HCT116 (cell line): ENCODE measurements at regions not wholly inside any gene's neighbourhood (a gene's known extent, or its start where the extent isn't known, plus 50 kb on each side); places are given as distances from the start of the nearest gene placed in this dataset.

Experiments
- CBX3 ChIP-seq: IDR thresholded peaks from 2 replicates; pipeline ENCODE4 v1.6.1; 2012; ENCODE audit warnings: low read depth
- CTCF ChIP-seq, 3 experiments: fragments of 200-600 bp in 1 of 3; sonication (generic) in 1 of 3; IDR thresholded peaks in 2 of 3; conservative IDR thresholded peaks in 1 of 3; 2 replicates each; pipeline ENCODE4 v1.5.1; 2012 to 2017; ENCODE audit warnings: low read depth in 2 of 3, low read length in 2 of 3, antibody characterized with exemption in 1 of 3, borderline replicate concordance in 1 of 3, control low read depth in 1 of 3, mild to moderate bottlenecking in 1 of 3, mixed read lengths in 1 of 3, mixed run types in 1 of 3, moderate library complexity in 1 of 3; ENCODE audit not compliant: insufficient read depth in 1 of 3
- EZH2phosphoT487 ChIP-seq: fragments of 200-600 bp; IDR thresholded peaks from 2 replicates; pipeline ENCODE4 v1.6.1; 2018; ENCODE audit warnings: antibody characterized with exemption, borderline replicate concordance
- POLR2A ChIP-seq: IDR thresholded peaks from 2 replicates; pipeline ENCODE4 v1.7.0; 2011; ENCODE audit warnings: borderline replicate concordance; ENCODE audit not compliant: insufficient read depth, insufficient read length; ENCODE audit errors: extremely low read depth
- RAD21 ChIP-seq: IDR thresholded peaks from 2 replicates; pipeline ENCODE4 v1.6.1; 2012; ENCODE audit warnings: low read depth, mild to moderate bottlenecking
- SIN3A ChIP-seq: IDR thresholded peaks from 2 replicates; pipeline ENCODE4 v1.6.1; 2012; ENCODE audit warnings: low read depth
- TCF7L2 ChIP-seq: IDR thresholded peaks from 2 replicates; pipeline ENCODE4 v1.7.0; 2011; ENCODE audit warnings: borderline replicate concordance, inconsistent platforms; ENCODE audit not compliant: insufficient read depth, insufficient read length; ENCODE audit errors: extremely low read depth

- peak; percentile 50 for TF ChIP-seq TCF7L2
- no peak for TF ChIP-seq CTCF (IDR thresholded peaks at IDR 0.05 in 2 of 3, conservative IDR thresholded peaks at IDR 0.05 in 1 of 3; ENCODE audit: borderline replicate concordance in 1 of 3, insufficient read depth in 1 of 3, low read depth in 2 of 3, low read length in 2 of 3)
- no peak for TF ChIP-seq EZH2phosphoT487
- no peak for TF ChIP-seq SIN3A
- TF ChIP-seq POLR2A = no peak
- TF ChIP-seq CBX3 = peak; percentile 62; the same call in 1 of the 2 replicates
- TF ChIP-seq RAD21 = no peak
These were observed 545.3 kb upstream of the GRID2 start for GRCh38 chr4:91758487-91758886.
